ENCODE measurements at regions not wholly inside any gene's neighbourhood (a gene's known extent, or its start where the extent isn't known, plus 50 kb on each side); places are given as distances from the start of the nearest gene placed in this dataset.
"Not testable (repeated sequence)": the region's sequence is repeated elsewhere in the genome, so short reads cannot be mapped to it uniquely, and the experiment has no call there.

DNA sequence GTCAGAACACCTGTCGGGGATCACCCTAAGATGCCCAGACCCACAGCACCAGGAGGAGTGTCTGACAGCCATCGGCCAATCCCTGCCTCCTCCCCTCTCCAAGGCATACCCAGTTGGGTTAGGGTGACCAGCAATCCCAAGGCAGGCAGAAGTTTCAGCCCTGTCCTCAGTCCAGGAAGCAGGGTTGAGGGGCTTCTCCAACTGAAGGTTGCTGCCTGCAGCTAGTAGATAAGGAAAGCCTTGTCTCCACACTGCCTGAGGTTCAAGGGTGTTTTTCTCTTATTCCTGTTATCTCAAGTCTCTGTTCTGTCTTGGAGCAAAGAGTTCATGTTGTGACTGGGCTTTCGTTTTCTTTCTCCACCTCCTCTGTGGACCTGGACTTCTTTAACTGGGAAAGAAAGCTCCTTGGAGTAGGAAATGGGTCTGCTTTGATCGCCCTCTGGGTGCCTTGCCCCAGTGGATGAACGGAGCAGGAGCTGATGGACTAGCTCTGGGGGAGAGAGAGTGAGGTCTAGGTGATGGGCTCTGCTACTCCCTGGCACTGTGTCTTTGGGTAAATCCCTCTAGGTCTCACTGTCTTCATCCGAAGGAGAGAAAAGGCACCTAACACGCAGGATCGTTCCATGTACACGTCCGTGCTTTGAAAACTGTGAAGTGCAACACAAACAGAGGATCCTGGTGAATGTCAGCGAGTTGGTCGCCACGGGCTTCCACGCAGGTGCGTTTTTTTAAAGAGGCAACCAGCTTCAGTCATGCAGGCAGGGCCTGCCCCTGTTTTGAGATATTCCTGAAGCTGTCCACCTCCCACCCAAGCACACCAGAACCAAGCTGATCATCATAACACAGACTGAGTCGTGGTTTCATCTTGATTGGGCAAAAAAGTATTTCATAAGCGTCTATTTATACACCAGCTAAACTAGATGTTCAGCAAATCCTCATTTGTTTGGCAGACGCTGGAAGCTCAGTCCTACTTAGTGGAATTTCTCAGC is 52.5 kb upstream of the FOXN3 start:
- Histone ChIP-seq H3K4me2 (no peak overlapping the region), H3K27ac (no peak overlapping the region), H3K79me2 (ENCODE audit: insufficient read depth, low read depth) (no peaks in the 10 kb centered on the region), H3K36me3 (ENCODE audit: insufficient read depth) (no peaks in the 10 kb centered on the region), H3K9ac (no peak overlapping the region), H3K4me3 (IDR thresholded peaks at IDR 0.05; ENCODE audit: insufficient read depth, low read depth, low read length) (no peak overlapping the region), H4K20me1 (ENCODE audit: insufficient read depth) (no peaks in the 10 kb centered on the region), H2AFZ (ENCODE audit: low read depth) (no peak overlapping the region), H3K27me3 (ENCODE audit: insufficient read depth, low read depth) (no peaks in the 10 kb centered on the region), H3K4me1 (ENCODE audit: low read depth, poor library complexity, severe bottlenecking) (no peaks in the 10 kb centered on the region)
- TF ChIP-seq, protein P1, sequence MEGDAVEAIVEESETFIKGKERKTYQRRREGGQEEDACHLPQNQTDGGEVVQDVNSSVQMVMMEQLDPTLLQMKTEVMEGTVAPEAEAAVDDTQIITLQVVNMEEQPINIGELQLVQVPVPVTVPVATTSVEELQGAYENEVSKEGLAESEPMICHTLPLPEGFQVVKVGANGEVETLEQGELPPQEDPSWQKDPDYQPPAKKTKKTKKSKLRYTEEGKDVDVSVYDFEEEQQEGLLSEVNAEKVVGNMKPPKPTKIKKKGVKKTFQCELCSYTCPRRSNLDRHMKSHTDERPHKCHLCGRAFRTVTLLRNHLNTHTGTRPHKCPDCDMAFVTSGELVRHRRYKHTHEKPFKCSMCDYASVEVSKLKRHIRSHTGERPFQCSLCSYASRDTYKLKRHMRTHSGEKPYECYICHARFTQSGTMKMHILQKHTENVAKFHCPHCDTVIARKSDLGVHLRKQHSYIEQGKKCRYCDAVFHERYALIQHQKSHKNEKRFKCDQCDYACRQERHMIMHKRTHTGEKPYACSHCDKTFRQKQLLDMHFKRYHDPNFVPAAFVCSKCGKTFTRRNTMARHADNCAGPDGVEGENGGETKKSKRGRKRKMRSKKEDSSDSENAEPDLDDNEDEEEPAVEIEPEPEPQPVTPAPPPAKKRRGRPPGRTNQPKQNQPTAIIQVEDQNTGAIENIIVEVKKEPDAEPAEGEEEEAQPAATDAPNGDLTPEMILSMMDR (conservative IDR thresholded peaks at IDR 0.05; ENCODE audit: low read depth, low read length) = no peak

- Histone ChIP-seq H3K9ac (no peak overlapping the region), H2AFZ (ENCODE audit: low read depth) (no peak overlapping the region), H3K27ac (no peak overlapping the region), H3K4me1 (ENCODE audit: low read depth, poor library complexity, severe bottlenecking) (no peaks in the 10 kb centered on the region), H3K36me3 (ENCODE audit: insufficient read depth) (no peaks in the 10 kb centered on the region), H3K4me3 (IDR thresholded peaks at IDR 0.05; ENCODE audit: insufficient read depth, low read depth, low read length) (no peak overlapping the region), H3K79me2 (ENCODE audit: insufficient read depth, low read depth) (no peaks in the 10 kb centered on the region), H3K4me2 (no peak overlapping the region), H3K27me3 (ENCODE audit: insufficient read depth, low read depth) (no peaks in the 10 kb centered on the region), H4K20me1 (ENCODE audit: insufficient read depth) (no peaks in the 10 kb centered on the region)
- TF ChIP-seq, protein P1 (conservative IDR thresholded peaks at IDR 0.05; ENCODE audit: low read depth, low read length) = no peak
These were observed 51.5 kb upstream of the FOXN3 start for GRCh38 chr14:89468566-89468965.

DNA sequence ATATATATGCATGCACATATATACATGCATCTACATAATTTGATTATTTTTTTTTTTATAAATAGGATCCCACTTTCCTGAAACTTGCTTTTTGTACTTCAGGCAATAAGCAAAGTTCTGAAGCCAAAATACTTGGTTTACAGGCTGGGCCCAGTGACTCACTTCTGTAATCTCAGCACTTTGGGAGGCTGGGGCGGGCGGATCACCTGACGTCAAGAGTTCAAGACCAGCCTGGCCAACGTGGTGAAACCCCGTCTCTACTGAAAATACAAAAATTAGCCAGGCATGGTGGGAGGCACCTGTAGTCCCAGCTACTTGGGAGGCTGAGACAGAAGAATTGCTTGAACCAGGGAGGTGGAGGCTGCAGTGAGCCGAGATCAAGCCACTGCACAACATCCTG is 51.0 kb upstream of the FOXN3 start:
- H4K20me1 ChIP-seq (ENCODE audit: insufficient read depth); H3K9ac ChIP-seq; H3K27me3 ChIP-seq (ENCODE audit: insufficient read depth, low read depth); H3K4me1 ChIP-seq (ENCODE audit: low read depth, poor library complexity, severe bottlenecking); H3K36me3 ChIP-seq (ENCODE audit: insufficient read depth); H3K79me2 ChIP-seq (ENCODE audit: insufficient read depth, low read depth); H3K27ac ChIP-seq; H3K4me3 ChIP-seq (IDR thresholded peaks at IDR 0.05; ENCODE audit: insufficient read depth, low read depth, low read length); H2AFZ ChIP-seq (ENCODE audit: low read depth); H3K4me2 ChIP-seq: not testable (repeated sequence)

DNA sequence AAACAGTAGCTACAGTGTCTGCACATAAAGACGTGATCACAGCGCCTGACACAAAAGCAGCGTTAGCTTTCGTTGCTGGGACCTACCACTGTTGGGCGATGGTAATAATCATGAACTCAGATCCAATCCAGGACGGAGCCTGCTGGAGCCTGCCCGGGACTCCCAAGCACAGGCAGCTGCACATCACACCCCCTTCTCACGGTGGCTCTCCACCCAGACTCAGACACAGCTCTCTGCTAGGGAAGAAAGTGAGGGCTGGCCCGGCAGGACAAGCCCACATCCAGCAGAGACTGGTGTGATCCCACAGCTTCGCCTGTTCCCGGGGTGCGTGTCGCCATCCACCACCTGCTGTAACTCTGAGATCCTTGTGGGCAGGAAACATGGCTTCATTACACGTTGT is 49.9 kb upstream of the FOXN3 start:
- Histone ChIP-seq H3K36me3 (ENCODE audit: insufficient read depth) (no peaks in the 10 kb centered on the region), H3K9ac (no peak overlapping the region), H3K27me3 (ENCODE audit: insufficient read depth, low read depth) (no peaks in the 10 kb centered on the region), H2AFZ (ENCODE audit: low read depth) (no peak overlapping the region), H3K79me2 (ENCODE audit: insufficient read depth, low read depth) (no peaks in the 10 kb centered on the region), H3K4me2 (no peak overlapping the region), H4K20me1 (ENCODE audit: insufficient read depth) (no peaks in the 10 kb centered on the region), H3K4me1 (ENCODE audit: low read depth, poor library complexity, severe bottlenecking) (no peaks in the 10 kb centered on the region), H3K4me3 (IDR thresholded peaks at IDR 0.05; ENCODE audit: insufficient read depth, low read depth, low read length) (no peak overlapping the region), H3K27ac (no peak overlapping the region)
- TF ChIP-seq, protein P1 (conservative IDR thresholded peaks at IDR 0.05; ENCODE audit: low read depth, low read length) = no peak
